ENCODE measurements at regions not wholly inside any gene's neighbourhood (a gene's known extent, or its start where the extent isn't known, plus 50 kb on each side); places are given as distances from the start of the nearest gene placed in this dataset.
A peak's percentile ranks its signal among the peaks of the same experiment; 100 is the strongest.

DNA sequence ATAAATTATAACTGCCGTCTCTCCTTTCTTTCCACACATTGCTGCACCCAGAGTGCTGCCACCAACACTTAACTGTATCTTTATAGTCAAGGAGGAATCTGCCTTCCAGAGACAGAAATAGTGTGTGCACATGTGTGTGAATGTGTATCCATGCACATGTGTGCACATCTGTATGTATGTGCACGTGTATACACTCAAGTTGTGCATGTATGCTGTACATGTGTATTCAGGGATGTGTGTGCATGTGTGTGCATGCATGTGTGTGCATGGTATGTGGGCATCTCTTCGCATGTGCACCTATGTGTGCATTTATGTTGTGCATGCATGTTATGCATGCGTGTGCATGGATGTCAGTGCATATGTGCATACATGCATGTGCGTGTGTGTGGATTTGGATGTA lies 253.3 kb downstream of the KLF6 start:
- 66 to 96% methylated on average over 3 to 4 of the region's 5 CpGs for WGBS, 2 experiments (ENCODE audit: insufficient coverage in 2 of 2)
- no peaks in the 10 kb centered on the region for H3K36me3 ChIP-seq (ENCODE audit: control insufficient read depth, insufficient read depth, low read length)

DNA sequence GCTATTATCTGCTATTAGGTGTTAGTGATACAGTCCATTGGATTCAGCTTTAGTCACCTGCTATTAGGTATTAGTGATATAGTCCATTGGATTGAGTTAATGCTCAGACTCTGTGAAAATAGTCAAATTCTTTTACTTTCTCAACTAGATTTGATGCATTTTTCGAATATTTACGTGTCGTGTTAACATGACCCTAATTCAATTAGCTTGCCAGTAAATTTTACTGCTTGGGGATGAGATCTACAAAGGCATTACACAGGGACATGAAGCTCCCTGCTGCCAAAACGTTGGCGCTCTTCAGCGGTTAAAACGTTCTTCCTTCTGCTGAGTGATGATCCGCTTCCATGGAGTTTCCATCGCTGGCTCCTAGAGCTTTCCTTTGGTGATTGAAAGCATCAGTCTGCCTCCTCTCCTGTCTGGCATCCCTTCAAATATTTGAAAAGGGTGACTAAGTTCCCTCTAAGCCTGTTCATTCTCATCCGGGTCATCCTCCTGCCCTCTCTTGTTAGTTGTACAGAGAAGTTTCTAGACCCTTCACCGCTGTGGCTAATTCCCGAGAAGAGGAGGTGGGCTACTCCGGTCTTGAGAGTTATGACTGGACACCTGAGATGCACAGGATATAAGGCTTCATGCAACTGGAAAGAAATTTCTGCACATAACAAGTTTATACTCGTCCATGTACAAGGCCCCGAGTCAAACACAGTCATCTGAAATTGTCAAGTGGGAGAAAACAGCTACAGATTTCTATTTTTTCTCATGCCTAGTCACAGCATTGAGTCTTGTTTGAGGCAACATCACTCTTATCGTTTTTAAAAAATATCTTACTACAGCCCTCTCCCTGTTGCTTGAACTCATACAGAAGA lies 254.0 kb downstream of the KLF6 start:
- H3K9me3 ChIP-seq (ENCODE audit: control insufficient read depth, low read length): no peaks in the 10 kb centered on the region
- no peaks in the 10 kb centered on the region for H3K36me3 ChIP-seq (ENCODE audit: control insufficient read depth, insufficient read depth, low read length)
- H3K27ac ChIP-seq (ENCODE audit: low read depth, low read length, severe bottlenecking): no peak overlapping the region
- peaks cover 5% of the 10 kb centered on the region for H3K4me1 ChIP-seq (ENCODE audit: control insufficient read depth, insufficient read depth, low read length, poor library complexity, severe bottlenecking)
- 92 to 93% methylated on average over 15 to 16 of the region's 16 CpGs for WGBS, 2 experiments (ENCODE audit: insufficient coverage in 2 of 2)
- no peak overlapping the region for H3K4me3 ChIP-seq (ENCODE audit: extremely low read depth, insufficient read depth, low read length, poor library complexity, severe bottlenecking)

More for the DNA sequence above, 253.3 kb downstream of the KLF6 start:
- Histone ChIP-seq H3K9me3 (ENCODE audit: control insufficient read depth, low read length) (no peaks in the 10 kb centered on the region), H3K4me3 (ENCODE audit: extremely low read depth, insufficient read depth, low read length, poor library complexity, severe bottlenecking) (no peak overlapping the region), H3K27ac (ENCODE audit: low read depth, low read length, severe bottlenecking) (no peak overlapping the region), H3K4me1 (ENCODE audit: control insufficient read depth, insufficient read depth, low read length, poor library complexity, severe bottlenecking) (peaks cover 5% of the 10 kb centered on the region)

- peaks cover 10% of the 10 kb centered on the region for H3K4me1 ChIP-seq (ENCODE audit: control insufficient read depth, insufficient read depth, low read length, poor library complexity, severe bottlenecking)
- no peak overlapping the region for H3K27ac ChIP-seq (ENCODE audit: low read depth, low read length, severe bottlenecking)
- H3K4me3 ChIP-seq (ENCODE audit: extremely low read depth, insufficient read depth, low read length, poor library complexity, severe bottlenecking): no peak overlapping the region
- no peaks in the 10 kb centered on the region for H3K9me3 ChIP-seq (ENCODE audit: control insufficient read depth, low read length)
- no peaks in the 10 kb centered on the region for H3K36me3 ChIP-seq (ENCODE audit: control insufficient read depth, insufficient read depth, low read length)
- 92 to 93% methylated on average over 8 to 9 of the region's 13 CpGs for WGBS, 2 experiments (ENCODE audit: insufficient coverage in 2 of 2)
These were observed 254.7 kb downstream of the KLF6 start for GRCh38 chr10:3530346-3530745.

DNA sequence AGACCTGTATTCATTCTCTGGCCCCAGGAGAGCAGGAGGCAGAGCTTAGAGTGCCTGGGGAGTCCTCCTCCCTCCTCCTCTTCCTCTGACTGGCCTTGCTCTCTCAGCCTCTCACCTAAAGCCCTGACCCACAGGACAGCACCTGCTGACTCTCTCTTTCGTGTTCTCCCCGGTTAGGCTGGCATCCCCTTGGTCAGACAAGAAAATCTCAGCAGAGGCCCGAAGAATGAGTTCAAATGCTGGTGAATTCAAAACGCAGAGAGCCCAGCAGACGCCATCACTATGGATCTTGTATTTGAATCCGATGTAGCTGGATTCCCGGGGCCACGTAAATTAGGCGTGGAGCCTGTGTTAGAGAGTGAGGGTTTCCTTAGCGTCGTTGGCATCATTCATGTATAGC lies 255.3 kb downstream of the KLF6 start:
- peaks cover 10% of the 10 kb centered on the region for H3K4me1 ChIP-seq (ENCODE audit: control insufficient read depth, insufficient read depth, low read length, poor library complexity, severe bottlenecking)
- H3K27ac ChIP-seq (ENCODE audit: low read depth, low read length, severe bottlenecking): no peak overlapping the region
- H3K36me3 ChIP-seq (ENCODE audit: control insufficient read depth, insufficient read depth, low read length): no peaks in the 10 kb centered on the region
- no peaks in the 10 kb centered on the region for H3K9me3 ChIP-seq (ENCODE audit: control insufficient read depth, low read length)
- 87 to 93% methylated on average over 9 to 11 of the region's 11 CpGs for WGBS, 2 experiments (ENCODE audit: insufficient coverage in 2 of 2)
- no peak overlapping the region for H3K4me3 ChIP-seq (ENCODE audit: extremely low read depth, insufficient read depth, low read length, poor library complexity, severe bottlenecking)

DNA sequence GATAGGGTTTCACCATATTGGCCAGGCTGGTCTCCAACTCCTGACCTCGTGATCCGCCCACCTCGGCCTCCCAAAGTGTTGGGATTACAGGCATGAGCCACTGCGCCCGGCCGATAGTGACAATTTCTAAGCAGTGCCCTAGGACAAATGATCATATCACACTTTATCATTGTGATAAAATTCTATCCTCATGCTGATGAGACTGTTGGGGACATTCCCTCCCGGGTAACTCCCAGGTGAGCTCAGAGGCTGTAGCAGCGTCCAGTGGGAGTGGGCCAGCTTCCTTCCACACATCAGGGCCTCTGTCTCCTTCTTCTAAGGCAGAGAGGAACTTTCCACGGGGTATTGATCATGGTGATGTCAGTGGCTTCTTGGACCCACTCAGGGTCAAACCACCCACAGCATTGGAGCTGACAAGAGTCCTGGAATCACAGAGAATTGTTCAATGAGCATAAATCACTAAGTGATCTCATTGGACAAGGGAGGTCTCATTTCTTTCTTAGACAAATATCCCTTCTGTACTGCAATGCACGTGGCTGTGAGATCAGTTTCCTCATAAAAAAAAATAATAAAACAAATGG lies 256.1 kb downstream of the KLF6 start:
- no peak overlapping the region for H3K27ac ChIP-seq (ENCODE audit: low read depth, low read length, severe bottlenecking)
- H3K36me3 ChIP-seq (ENCODE audit: control insufficient read depth, insufficient read depth, low read length): no peaks in the 10 kb centered on the region
- no peak overlapping the region for H3K4me3 ChIP-seq (ENCODE audit: extremely low read depth, insufficient read depth, low read length, poor library complexity, severe bottlenecking)
- WGBS, 2 experiments (ENCODE audit: insufficient coverage in 2 of 2): 94 to 96% methylated on average over 8 of the region's 10 CpGs
- peaks cover 10% of the 10 kb centered on the region for H3K4me1 ChIP-seq (ENCODE audit: control insufficient read depth, insufficient read depth, low read length, poor library complexity, severe bottlenecking)
- no peaks in the 10 kb centered on the region for H3K9me3 ChIP-seq (ENCODE audit: control insufficient read depth, low read length)

GRCh38 chr10:3528271-3528670 lies 256.7 kb downstream of the KLF6 start:
- Histone ChIP-seq H3K4me1 (ENCODE audit: control insufficient read depth, insufficient read depth, low read length, poor library complexity, severe bottlenecking) (peaks cover 10% of the 10 kb centered on the region), H3K9me3 (ENCODE audit: control insufficient read depth, low read length) (no peaks in the 10 kb centered on the region), H3K36me3 (ENCODE audit: control insufficient read depth, insufficient read depth, low read length) (no peaks in the 10 kb centered on the region), H3K27ac (ENCODE audit: low read depth, low read length, severe bottlenecking) (no peak overlapping the region), H3K4me3 (ENCODE audit: extremely low read depth, insufficient read depth, low read length, poor library complexity, severe bottlenecking) (no peak overlapping the region)
- WGBS, 2 experiments (ENCODE audit: insufficient coverage in 2 of 2): 96% methylated on average over 3 of the region's 3 CpGs

- WGBS, 2 experiments (ENCODE audit: insufficient coverage in 2 of 2): 81 to 94% methylated on average over 4 to 5 of the region's 5 CpGs
- H3K4me1 ChIP-seq (ENCODE audit: control insufficient read depth, insufficient read depth, low read length, poor library complexity, severe bottlenecking): peaks cover 10% of the 10 kb centered on the region
- H3K27ac ChIP-seq (ENCODE audit: low read depth, low read length, severe bottlenecking): no peak overlapping the region
- no peak overlapping the region for H3K4me3 ChIP-seq (ENCODE audit: extremely low read depth, insufficient read depth, low read length, poor library complexity, severe bottlenecking)
- H3K9me3 ChIP-seq (ENCODE audit: control insufficient read depth, low read length): no peaks in the 10 kb centered on the region
- H3K36me3 ChIP-seq (ENCODE audit: control insufficient read depth, insufficient read depth, low read length): no peaks in the 10 kb centered on the region
These were observed 257.1 kb downstream of the KLF6 start for GRCh38 chr10:3527869-3528268.

DNA sequence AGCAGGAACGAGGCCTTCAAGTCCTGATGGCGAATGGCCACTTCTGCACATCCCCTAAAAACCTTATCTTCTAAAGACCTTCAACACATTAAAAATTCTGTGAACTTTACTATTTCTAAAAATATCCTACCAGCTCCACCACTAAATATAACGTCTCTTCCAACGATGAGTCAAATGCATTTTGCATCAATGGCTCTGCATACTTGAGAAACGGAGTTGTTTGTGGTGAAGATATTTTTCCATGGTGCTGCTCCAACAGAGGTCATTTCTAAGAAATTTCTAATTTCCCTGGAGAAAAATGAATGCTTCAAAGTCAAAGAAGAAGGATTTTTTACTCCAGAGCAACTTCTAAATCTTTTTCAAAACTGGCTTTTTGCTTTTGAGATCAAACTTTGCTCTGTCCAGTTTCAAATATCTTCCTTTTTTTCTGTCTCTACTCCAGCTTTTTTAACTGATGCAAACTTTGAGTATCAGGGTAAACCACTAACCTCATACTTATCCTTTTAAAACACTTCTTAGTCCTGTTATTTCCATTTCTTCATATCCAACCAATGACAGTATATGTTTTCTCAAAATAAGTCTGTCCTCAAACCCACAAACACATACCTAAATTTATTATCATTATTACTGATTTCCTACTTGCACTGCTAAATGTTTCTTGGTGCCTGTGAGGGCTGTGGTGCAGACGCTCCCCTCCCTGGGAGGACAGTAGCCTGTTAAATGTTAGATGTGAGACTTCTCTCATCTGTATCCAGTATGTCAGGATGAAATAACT lies 258.1 kb downstream of the KLF6 start:
- WGBS, 2 experiments (ENCODE audit: insufficient coverage in 2 of 2): 92% methylated on average over 2 of the region's 6 CpGs; no CpG with 5 or more reads in 1 of the 2 experiments
- peaks cover 10% of the 10 kb centered on the region for H3K4me1 ChIP-seq (ENCODE audit: control insufficient read depth, insufficient read depth, low read length, poor library complexity, severe bottlenecking)
- H3K36me3 ChIP-seq (ENCODE audit: control insufficient read depth, insufficient read depth, low read length): no peaks in the 10 kb centered on the region
- no peaks in the 10 kb centered on the region for H3K9me3 ChIP-seq (ENCODE audit: control insufficient read depth, low read length)
- H3K27ac ChIP-seq (ENCODE audit: low read depth, low read length, severe bottlenecking): no peak overlapping the region
- H3K4me3 ChIP-seq (ENCODE audit: extremely low read depth, insufficient read depth, low read length, poor library complexity, severe bottlenecking): no peak overlapping the region

- Histone ChIP-seq H3K27ac (ENCODE audit: low read depth, low read length, severe bottlenecking) (peak overlapping the region; percentile 65), H3K4me1 (ENCODE audit: control insufficient read depth, insufficient read depth, low read length, poor library complexity, severe bottlenecking) (peaks cover 10% of the 10 kb centered on the region), H3K9me3 (ENCODE audit: control insufficient read depth, low read length) (no peaks in the 10 kb centered on the region), H3K36me3 (ENCODE audit: control insufficient read depth, insufficient read depth, low read length) (no peaks in the 10 kb centered on the region), H3K4me3 (ENCODE audit: extremely low read depth, insufficient read depth, low read length, poor library complexity, severe bottlenecking) (no peak overlapping the region)
- WGBS, 2 experiments (ENCODE audit: insufficient coverage in 2 of 2): 56 to 72% methylated on average over 8 to 10 of the region's 11 CpGs
These were observed 259.1 kb downstream of the KLF6 start for GRCh38 chr10:3525832-3526449.

- no peak overlapping the region for H3K4me3 ChIP-seq (ENCODE audit: extremely low read depth, insufficient read depth, low read length, poor library complexity, severe bottlenecking)
- no peaks in the 10 kb centered on the region for H3K9me3 ChIP-seq (ENCODE audit: control insufficient read depth, low read length)
- no peak overlapping the region for H3K27ac ChIP-seq (ENCODE audit: low read depth, low read length, severe bottlenecking)
- 87 to 93% methylated on average over 6 of the region's 7 CpGs for WGBS, 2 experiments (ENCODE audit: insufficient coverage in 2 of 2)
- no peaks in the 10 kb centered on the region for H3K36me3 ChIP-seq (ENCODE audit: control insufficient read depth, insufficient read depth, low read length)
- peaks cover 10% of the 10 kb centered on the region for H3K4me1 ChIP-seq (ENCODE audit: control insufficient read depth, insufficient read depth, low read length, poor library complexity, severe bottlenecking)
These were observed 260.7 kb downstream of the KLF6 start for GRCh38 chr10:3524086-3524960.
